AG04450 (cell line): ENCODE measurements at regions not wholly inside any gene's neighbourhood (a gene's known extent, or its start where the extent isn't known, plus 50 kb on each side); places are given as distances from the start of the nearest gene placed in this dataset.

Experiments
- CTCF ChIA-PET: fragments of 300-600, 350-600 bp; formaldehyde crosslinking; extraction: SDS; loops from one replicate; lab custom pipeline; 2022; ENCODE audit warnings: antibody characterized with exemption, inconsistent platforms; lab: Charles Lee
- POLR2A ChIA-PET: fragments of 350-600 bp; formaldehyde crosslinking; extraction: SDS; loops from one replicate; lab custom pipeline; 2021; ENCODE audit warnings: antibody characterized with exemption, inconsistent platforms; lab: Yijun Ruan, JAX
- DNase-seq: peaks from one replicate; pipeline ENCODE4 v3.0.0-alpha.2; 2011; ENCODE audit warnings: low read depth, low spot score
- H3K27ac ChIP-seq: one replicate; pipeline ENCODE4 v1.5.1; 2012; ENCODE audit warnings: low read depth, low read length, control low read depth
- H3K27me3 ChIP-seq: one replicate; pipeline ENCODE4 v1.6.0; 2012; ENCODE audit warnings: low read length; ENCODE audit not compliant: control insufficient read depth, insufficient read depth
- H3K4me3 ChIP-seq: 2 replicates; pipeline ENCODE4 v1.5.1; 2011; ENCODE audit warnings: mild to moderate bottlenecking, low read depth, low read length, control low read depth
- H3K9me3 ChIP-seq: 2 replicates; pipeline ENCODE4 v1.5.1; 2012; ENCODE audit warnings: low read length; ENCODE audit not compliant: control insufficient read depth, insufficient read depth
- CTCF ChIP-seq: IDR thresholded peaks from 2 replicates; pipeline ENCODE4 v1.5.1; 2011; ENCODE audit warnings: low read depth, low read length, control low read depth, inconsistent platforms

GRCh38 chr14:40467969-40468368, 1035.7 kb upstream of the FBXO33 start:
- Histone ChIP-seq H3K9me3 (peaks cover 19% of the 10 kb centered on the region), H3K27ac (no peak overlapping the region), H3K4me3 (no peak overlapping the region), H3K27me3 (no peaks in the 10 kb centered on the region)
- no peak for TF ChIP-seq CTCF
- DNase-seq = no peak
- POLR2A ChIA-PET = no interaction called here
- CTCF ChIA-PET = interaction anchor here (0.5 kb wide), 1 partner anchor 21 kb away, joined by 3 read pairs; no protein-coding TSS in a partner anchor

GRCh38 chr14:40464531-40464930, 1032.3 kb upstream of the FBXO33 start:
- CTCF ChIA-PET = no interaction called here
- TF ChIP-seq CTCF = no peak
- DNase-seq = no peak
- peaks cover 14% of the 10 kb centered on the region for H3K9me3 ChIP-seq
- H3K4me3 ChIP-seq = no peak overlapping the region
- H3K27me3 ChIP-seq = no peaks in the 10 kb centered on the region
- no peak overlapping the region for H3K27ac ChIP-seq
- POLR2A ChIA-PET = no interaction called here

- no peaks in the 10 kb centered on the region for H3K27me3 ChIP-seq
- no peak overlapping the region for H3K27ac ChIP-seq
- ChIA-PET POLR2A (no interaction called here), CTCF (no interaction called here)
- peaks cover 14% of the 10 kb centered on the region for H3K9me3 ChIP-seq
- no peak for DNase-seq
- TF ChIP-seq CTCF = no peak
- H3K4me3 ChIP-seq = no peak overlapping the region
Measured at GRCh38 chr14:40463886-40464285, 1031.7 kb upstream of the FBXO33 start.

- Histone ChIP-seq H3K4me3 (no peak overlapping the region), H3K27me3 (no peaks in the 10 kb centered on the region), H3K9me3 (peaks cover 11% of the 10 kb centered on the region; the same call in 1 of the 2 replicates), H3K27ac (no peak overlapping the region)
- ChIA-PET POLR2A (no interaction called here), CTCF (no interaction called here)
- TF ChIP-seq CTCF = no peak
- no peak for DNase-seq
Measured at GRCh38 chr14:40452674-40453073, 1020.4 kb upstream of the FBXO33 start.

- no peak overlapping the region for H3K4me3 ChIP-seq
Measured at GRCh38 chr14:40447017-40447416, 1014.8 kb upstream of the FBXO33 start.

More at GRCh38 chr14:40447017-40447416, 1014.8 kb upstream of the FBXO33 start:
- Histone ChIP-seq H3K27ac (no peak overlapping the region), H3K27me3 (no peaks in the 10 kb centered on the region), H3K9me3 (peaks cover 9% of the 10 kb centered on the region)
- DNase-seq = no peak
- ChIA-PET POLR2A (no interaction called here), CTCF (interaction anchor here (0.6 kb wide), 1 partner anchor 21 kb away, joined by 3 read pairs; no protein-coding TSS in a partner anchor)
- no peak for TF ChIP-seq CTCF
